Fibroblast of skin of left quadriceps (primary cell): ENCODE measurements at regions not wholly inside any gene's neighbourhood (a gene's known extent, or its start where the extent isn't known, plus 50 kb on each side); places are given as distances from the start of the nearest gene placed in this dataset.
"Not testable (repeated sequence)": the region's sequence is repeated elsewhere in the genome, so short reads cannot be mapped to it uniquely, and the experiment has no call there.

Experiments
- DNase-seq, 2 experiments: peaks; one replicate each; pipeline ENCODE4 v3.0.0-alpha.2; 2013; ENCODE audit warnings: low read depth in 2 of 2

GRCh38 chr1:238913210-238913609 is 473.2 kb upstream of the CHRM3 start:
- DNase-seq = no peak

GRCh38 chr1:238912148-238912547 is 474.2 kb upstream of the CHRM3 start:
- DNase-seq = no peak

DNA sequence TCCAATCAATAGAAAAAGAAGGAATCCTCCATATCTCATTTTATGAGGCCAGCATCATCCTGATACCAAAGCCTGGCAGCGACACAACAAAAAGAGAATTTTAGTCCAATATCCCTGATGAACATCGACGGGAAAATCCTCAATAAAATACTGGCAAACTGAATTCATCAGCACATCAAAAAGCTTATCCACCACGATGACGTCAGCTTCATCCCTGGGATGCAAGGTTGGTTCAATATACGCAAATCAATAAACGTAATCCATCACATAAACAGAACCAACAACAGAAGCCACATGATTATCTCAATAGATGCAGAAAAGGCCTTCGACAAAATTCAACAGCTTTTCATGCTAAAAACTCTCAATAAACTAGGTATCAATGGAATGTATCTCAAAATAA is 483.6 kb upstream of the CHRM3 start:
- DNase-seq = not testable (repeated sequence)

DNA sequence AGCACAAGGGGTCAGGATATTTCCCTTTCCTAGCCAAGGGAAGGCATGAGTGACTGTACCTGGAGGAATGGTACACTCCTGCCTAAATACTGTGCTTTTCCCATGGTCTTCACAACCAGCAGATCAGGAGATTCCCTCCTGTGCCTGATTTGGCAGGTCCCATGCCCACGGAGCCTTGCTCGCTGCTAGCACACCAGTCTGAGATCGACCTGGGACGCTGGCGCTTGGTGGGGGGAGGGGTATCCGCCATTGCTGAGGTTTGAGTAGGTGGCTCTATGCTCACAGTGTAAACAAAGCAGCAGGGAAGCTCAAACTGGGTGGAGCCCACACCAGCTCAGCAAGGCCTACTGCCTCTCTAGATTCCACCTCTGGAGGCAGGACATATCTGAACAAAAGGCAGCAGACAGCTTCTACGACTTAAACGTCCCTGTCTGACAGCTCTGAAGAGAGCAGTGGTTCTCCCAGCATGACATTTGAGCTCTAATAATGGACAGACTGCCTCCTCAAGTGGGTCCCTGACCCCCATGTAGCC is 486.0 kb upstream of the CHRM3 start:
- no peak for DNase-seq

DNA sequence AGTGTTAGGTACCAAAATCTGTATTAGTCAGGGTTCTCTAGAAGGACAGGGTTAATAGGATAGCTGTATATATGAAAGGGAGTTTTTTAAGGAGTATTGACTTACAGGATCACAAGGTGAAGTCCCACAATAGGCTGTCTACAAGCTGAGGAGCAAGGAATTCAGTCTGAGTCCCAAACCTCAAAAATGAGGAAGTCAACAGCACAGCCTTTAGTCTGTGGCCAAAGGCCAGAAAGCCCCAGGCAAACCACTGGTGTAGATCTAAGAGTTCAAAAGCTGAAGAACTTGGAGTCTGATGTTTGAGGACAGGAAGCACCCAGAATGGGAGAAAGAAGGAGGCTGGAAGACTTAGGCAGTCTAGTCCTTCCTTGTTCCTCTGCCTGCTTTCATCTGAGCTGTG is 487.5 kb upstream of the CHRM3 start:
- no peak for DNase-seq

- no peak for DNase-seq
Observed at GRCh38 chr1:238895911-238896310, 490.5 kb upstream of the CHRM3 start.

DNA sequence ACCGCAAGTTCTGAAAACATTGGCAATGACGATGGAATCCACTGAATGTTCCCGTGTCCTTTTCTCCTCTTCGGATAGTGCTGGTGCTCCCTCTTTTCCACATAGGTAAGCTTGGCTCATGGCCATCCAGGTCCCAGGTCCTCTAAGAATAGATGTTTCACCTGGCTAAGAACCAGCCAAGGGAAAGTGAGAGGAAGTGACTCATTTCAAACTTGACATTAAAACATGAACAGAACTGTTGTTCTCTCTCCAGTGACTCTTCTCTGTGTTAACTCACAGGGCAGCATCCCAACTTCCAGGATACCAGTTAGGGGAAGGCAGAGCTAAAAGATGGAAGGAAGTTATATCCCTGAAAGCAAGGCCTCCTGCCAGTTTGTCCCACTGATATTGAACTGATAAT is 493.8 kb upstream of the CHRM3 start:
- no peak for DNase-seq

DNA sequence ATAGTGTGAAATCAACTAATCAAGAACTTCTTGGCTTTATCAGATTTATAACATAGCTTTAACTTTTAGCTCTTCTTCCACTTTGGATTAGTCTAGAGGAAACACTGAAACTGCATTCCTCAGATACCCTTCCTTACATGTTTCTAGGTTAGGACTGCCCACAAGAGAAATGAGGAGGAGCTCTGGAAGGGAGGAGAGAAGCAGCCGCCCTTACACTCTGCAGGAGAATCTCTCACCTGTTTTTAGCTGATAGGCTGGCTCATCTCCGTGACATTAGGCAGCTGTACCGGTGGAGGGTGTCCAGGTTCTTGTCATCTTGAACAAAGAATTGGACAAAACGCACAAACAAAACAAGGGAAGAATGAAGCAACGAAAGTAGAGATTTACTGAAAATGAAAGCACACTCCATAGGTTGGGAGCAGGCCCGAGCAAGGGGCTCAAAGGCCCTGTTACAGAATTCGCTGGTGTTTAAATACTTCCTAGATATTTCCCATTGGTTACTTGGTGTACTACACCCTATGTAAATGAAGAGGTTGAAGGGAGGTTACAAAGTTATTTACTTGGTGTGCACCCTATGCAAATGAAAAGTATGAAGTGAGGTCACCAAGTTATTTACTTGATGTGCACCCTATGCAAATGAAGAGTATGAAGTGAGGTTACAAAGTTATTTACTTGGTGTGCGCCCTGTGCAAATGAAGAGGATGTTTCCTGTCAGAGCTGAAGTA is 524.9 kb upstream of the CHRM3 start:
- no peak for DNase-seq

DNA sequence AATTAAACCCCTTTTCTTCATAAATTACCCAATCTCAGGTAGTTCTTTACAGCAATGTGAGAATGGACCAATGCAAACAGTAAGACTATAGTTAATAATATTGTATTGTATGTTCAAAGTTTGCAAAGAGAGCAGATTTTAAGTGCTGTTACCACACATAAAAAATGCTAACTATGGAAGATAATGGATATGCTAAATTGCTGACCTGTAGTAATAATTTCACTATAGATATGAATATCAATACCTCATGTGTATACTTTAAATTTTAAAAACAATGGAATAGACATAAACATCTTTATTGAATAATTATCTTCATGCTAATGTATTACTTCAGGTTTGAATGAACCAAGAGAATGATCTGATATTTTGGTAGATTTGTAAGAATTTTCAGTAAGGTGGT is 552.4 kb upstream of the CHRM3 start:
- no peak for DNase-seq

- no peak for DNase-seq
Observed at GRCh38 chr1:238832106-238832505, 554.3 kb upstream of the CHRM3 start.

DNA sequence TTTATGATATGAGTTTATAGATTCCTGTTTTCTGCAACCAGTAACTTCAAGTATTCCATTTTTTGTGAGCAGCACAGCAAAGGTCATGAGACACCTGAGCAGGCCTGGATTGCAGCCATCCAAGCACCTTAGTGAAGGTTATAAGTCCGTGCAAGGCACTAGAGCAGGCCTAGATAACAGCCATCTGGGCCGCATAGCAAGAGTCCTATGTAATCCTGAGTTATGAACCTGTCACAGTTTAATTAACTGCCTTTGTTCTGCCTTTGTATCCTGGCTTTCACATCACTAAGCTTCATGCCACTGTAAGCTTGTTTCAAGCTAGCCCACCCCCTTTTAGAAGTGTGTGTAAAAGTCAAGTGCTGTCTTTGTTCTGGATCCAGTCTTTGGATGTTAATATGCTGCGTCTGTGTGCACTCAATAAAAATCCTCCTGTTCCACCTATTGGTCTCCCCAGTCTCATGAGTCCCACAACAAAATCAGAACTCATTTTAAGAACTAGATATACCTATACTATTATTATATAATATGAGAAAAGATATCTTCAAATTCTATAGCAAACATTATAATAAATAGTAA is 556.2 kb upstream of the CHRM3 start:
- no peak for DNase-seq

DNA sequence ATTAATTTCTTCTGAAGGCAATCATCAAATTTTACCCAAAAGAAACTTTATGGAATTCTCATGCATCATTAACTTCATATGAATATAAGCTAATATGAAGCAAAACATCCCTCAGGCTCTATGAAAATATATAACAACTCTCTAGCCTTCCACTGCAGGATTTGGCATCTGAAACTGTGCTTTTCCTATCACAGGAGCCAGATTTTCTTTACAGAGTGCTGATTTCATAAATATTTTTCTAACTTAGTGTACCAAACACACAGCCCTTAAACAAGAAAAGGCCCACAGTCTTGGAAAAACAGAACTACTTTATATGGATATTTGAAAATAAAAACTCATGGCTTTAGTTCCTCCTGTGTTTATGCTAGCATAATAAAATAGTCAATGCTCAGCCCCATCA is 559.5 kb upstream of the CHRM3 start:
- no peak for DNase-seq

DNA sequence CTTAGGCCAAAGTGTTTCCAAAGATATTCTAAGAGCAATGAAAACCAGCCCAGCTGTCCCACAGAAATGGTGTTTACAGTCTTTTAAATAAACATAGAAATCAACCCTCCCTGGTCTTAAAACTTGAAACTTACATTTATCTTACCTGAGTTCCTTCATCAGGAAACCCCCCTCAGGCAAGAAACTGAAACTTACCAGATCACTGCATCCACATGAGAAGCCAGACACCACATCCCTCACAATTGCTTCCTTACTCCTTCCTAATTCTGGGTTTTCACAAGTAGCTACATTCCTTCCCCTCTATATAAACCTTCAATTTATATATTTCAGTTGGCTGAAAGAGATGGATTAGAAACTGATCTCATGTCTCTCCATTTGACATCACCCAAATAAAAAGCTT is 563.0 kb upstream of the CHRM3 start:
- DNase-seq = no peak

GRCh38 chr1:238811211-238811879 is 575.0 kb upstream of the CHRM3 start:
- peak in 1 of 2 experiments; percentile 10 for DNase-seq

- DNase-seq = no peak
Observed at GRCh38 chr1:238790882-238791281, 595.5 kb upstream of the CHRM3 start.

DNA sequence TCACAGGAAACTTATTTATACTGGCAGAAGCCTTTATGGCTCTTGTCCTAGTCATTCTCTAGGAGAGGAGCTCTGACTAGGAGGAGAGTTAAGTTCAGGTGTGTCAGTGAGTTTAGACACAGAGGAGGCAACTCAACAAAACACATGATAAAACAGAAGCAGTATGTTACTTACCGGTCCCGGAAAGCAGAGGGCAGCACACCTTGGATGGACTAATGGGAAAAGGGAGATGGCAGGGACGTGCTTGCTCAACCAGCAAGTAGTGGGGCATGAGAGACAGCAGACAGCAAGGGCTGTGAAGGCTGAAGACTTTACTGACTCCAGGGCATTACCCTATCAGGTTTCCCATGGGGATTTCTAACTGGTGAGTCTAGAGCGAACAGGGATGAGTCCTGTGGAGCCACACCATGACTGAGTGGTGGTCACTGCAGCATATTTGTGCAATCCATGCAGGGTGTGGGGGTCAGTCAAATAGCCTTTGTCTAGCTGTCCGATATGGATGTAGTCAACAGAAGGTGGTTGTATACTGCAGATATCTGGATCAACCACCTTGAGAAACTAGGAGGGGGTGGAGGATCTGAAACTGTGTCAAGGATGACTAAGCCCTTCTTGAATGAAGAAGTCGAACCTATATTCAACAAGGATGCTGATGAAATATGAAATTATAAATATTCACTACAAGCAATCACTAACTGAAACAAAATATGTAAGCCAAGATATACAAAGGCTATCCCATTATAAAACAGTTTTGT is 596.3 kb upstream of the CHRM3 start:
- DNase-seq = no peak

DNA sequence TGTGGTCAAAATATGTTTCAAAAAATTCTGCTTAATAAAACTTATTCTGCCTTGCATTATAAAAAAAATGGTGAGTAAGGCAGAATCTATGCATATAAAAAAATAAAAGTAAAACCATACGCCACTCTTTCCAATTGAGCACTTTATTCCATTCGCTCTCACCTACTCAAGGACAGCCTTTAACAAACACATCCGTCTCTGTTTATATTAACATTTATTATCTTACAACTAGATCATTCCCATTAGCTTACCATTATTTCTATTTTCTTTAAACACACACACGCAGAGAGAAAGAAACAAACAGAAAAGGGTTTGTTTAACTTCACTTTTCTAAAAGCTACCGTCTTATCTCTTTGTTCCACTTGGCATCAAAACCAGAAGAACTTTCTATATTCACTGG is 598.9 kb upstream of the CHRM3 start:
- no peak for DNase-seq

GRCh38 chr1:238783633-238784032 is 602.7 kb upstream of the CHRM3 start:
- no peak for DNase-seq

DNA sequence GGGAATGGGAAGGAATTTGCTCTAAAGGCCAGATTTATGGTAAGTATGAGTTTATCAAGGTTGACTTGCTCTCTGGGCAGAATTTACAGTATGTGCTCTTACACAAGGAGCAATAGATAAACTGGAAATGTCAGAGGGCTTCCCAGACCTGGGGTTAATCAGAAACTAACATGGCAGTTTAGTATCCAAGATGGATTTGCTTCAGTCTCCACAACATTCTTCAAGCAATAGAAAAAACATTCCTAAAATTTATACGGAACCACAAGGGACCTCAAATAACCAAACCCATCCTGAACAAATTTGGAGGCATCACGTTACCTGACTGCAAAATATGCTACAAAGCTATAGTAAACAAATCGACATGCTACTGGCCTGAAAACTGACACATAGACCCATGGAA is 606.7 kb upstream of the CHRM3 start:
- DNase-seq = peak; percentile 48 to 51

DNA sequence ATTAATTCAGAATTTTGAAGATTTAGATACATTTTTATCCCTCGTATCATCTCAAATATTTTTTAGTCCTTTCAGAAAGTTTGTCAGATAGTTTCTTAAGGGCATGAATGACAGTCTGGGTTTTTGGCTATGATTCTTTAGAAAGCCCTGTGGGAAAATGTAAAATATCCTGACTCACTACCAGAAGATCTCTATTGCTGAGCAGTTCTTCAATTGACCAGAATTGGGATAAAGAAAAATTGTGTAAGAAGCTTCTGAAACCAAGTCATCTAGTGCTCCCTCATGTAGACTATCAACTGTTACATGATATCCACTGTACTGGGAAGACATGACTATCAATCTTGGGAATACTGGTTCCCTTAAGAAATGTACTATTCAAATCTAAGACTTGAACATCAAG is 608.3 kb upstream of the CHRM3 start:
- DNase-seq = no peak

GRCh38 chr1:238777551-238777950 is 608.8 kb upstream of the CHRM3 start:
- peak in 1 of 2 experiments; percentile 20 for DNase-seq

GRCh38 chr1:238776126-238776525 is 610.2 kb upstream of the CHRM3 start:
- DNase-seq = no peak
